ENCODE measurements at regions not wholly inside any gene's neighbourhood (a gene's known extent, or its start where the extent isn't known, plus 50 kb on each side); places are given as distances from the start of the nearest gene placed in this dataset.

GRCh38 chr2:146844226-146844990 lies 1000.4 kb upstream of the ACVR2A start:
- Mint-ChIP-seq H3K4me3 (no peak overlapping the region), H3K9me3 (no peaks in the 10 kb centered on the region), H3K27me3 (no peaks in the 10 kb centered on the region), H3K4me1 (ENCODE audit: low read depth) (no peaks in the 10 kb centered on the region), H3K27ac (no peak overlapping the region), H3K36me3 (ENCODE audit: low read depth) (no peaks in the 10 kb centered on the region)
- no peak overlapping the region for H3K4me3 ChIP-seq (ENCODE audit: low read length)
- no peaks in the 10 kb centered on the region for H3K9me3 ChIP-seq (ENCODE audit: control insufficient read depth in 1 of 2, insufficient read depth in 1 of 2, low read length in 2 of 2)
- no peak for ATAC-seq (ENCODE audit: poor library complexity)
- ChIA-PET POLR2A (no interaction called here), CTCF (no interaction called here)
- H3K36me3 ChIP-seq (ENCODE audit: insufficient read depth, low read length): no peaks in the 10 kb centered on the region
- H3K27ac ChIP-seq (ENCODE audit: low read depth in 1 of 2, low read length in 2 of 2): no peak overlapping the region
- DNase-seq: no peak
- no peaks in the 10 kb centered on the region for H3K4me1 ChIP-seq (ENCODE audit: insufficient read depth, low read length)
- H3K27me3 ChIP-seq (ENCODE audit: control insufficient read depth in 1 of 2, insufficient read depth in 2 of 2, low read length in 2 of 2): no peaks in the 10 kb centered on the region
- no peak for TF ChIP-seq CTCF (IDR thresholded peaks at IDR 0.05)
- intact Hi-C loops (cut with DNase I, micrococcal nuclease): no loop called here

- H3K9me3 Mint-ChIP-seq: no peaks in the 10 kb centered on the region
- Histone ChIP-seq H3K27me3 (ENCODE audit: control insufficient read depth in 1 of 2, insufficient read depth in 2 of 2, low read length in 2 of 2) (no peaks in the 10 kb centered on the region), H3K4me1 (ENCODE audit: insufficient read depth, low read length) (no peaks in the 10 kb centered on the region), H3K4me3 (ENCODE audit: low read length) (no peak overlapping the region), H3K9me3 (ENCODE audit: control insufficient read depth in 1 of 2, insufficient read depth in 1 of 2, low read length in 2 of 2) (no peaks in the 10 kb centered on the region), H3K27ac (ENCODE audit: low read depth in 1 of 2, low read length in 2 of 2) (no peak overlapping the region), H3K36me3 (ENCODE audit: insufficient read depth, low read length) (no peaks in the 10 kb centered on the region)
- no peak for DNase-seq
- no peaks in the 10 kb centered on the region for H3K36me3 Mint-ChIP-seq (ENCODE audit: low read depth)
- no peak for ATAC-seq (ENCODE audit: poor library complexity)
- no peak overlapping the region for H3K27ac Mint-ChIP-seq
- no peaks in the 10 kb centered on the region for H3K4me1 Mint-ChIP-seq (ENCODE audit: low read depth)
- H3K27me3 Mint-ChIP-seq: no peaks in the 10 kb centered on the region
- intact Hi-C loops (cut with DNase I, micrococcal nuclease): no loop called here
- POLR2A ChIA-PET: no interaction called here
- TF ChIP-seq CTCF (IDR thresholded peaks at IDR 0.05): no peak
- H3K4me3 Mint-ChIP-seq: no peak overlapping the region
- CTCF ChIA-PET: no interaction called here
These were observed 1007.0 kb upstream of the ACVR2A start for GRCh38 chr2:146837857-146838256.

GRCh38 chr2:146826388-146826787 lies 1018.4 kb upstream of the ACVR2A start:
- ATAC-seq (ENCODE audit: poor library complexity) (no peak), DNase-seq (no peak)
- Histone ChIP-seq H3K27ac (ENCODE audit: low read depth in 1 of 2, low read length in 2 of 2) (no peak overlapping the region), H3K27me3 (ENCODE audit: control insufficient read depth in 1 of 2, insufficient read depth in 2 of 2, low read length in 2 of 2) (no peaks in the 10 kb centered on the region), H3K9me3 (ENCODE audit: control insufficient read depth in 1 of 2, insufficient read depth in 1 of 2, low read length in 2 of 2) (no peaks in the 10 kb centered on the region), H3K4me3 (ENCODE audit: low read length) (no peak overlapping the region), H3K4me1 (ENCODE audit: insufficient read depth, low read length) (no peaks in the 10 kb centered on the region), H3K36me3 (ENCODE audit: insufficient read depth, low read length) (no peaks in the 10 kb centered on the region)
- peaks cover 10% of the 10 kb centered on the region for H3K9me3 Mint-ChIP-seq
- no peaks in the 10 kb centered on the region for H3K27me3 Mint-ChIP-seq
- no peaks in the 10 kb centered on the region for H3K4me1 Mint-ChIP-seq (ENCODE audit: low read depth)
- no peaks in the 10 kb centered on the region for H3K36me3 Mint-ChIP-seq (ENCODE audit: low read depth)
- no peak overlapping the region for H3K27ac Mint-ChIP-seq
- H3K4me3 Mint-ChIP-seq: no peak overlapping the region
- ChIA-PET POLR2A (no interaction called here), CTCF (no interaction called here)
- intact Hi-C loops (cut with DNase I, micrococcal nuclease): no loop called here
- TF ChIP-seq CTCF (IDR thresholded peaks at IDR 0.05): no peak
